GM10266 (cell line): ENCODE measurements at regions not wholly inside any gene's neighbourhood (a gene's known extent, or its start where the extent isn't known, plus 50 kb on each side); places are given as distances from the start of the nearest gene placed in this dataset.

ENCODE experiments used
- DNase-seq: peaks from one replicate; pipeline ENCODE4 v3.0.0; 2012; ENCODE audit errors: extremely low spot score
- CTCF ChIP-seq: IDR thresholded peaks from 2 replicates; pipeline ENCODE4 v1.5.1; 2012; ENCODE audit warnings: mild to moderate bottlenecking, low read depth; ENCODE audit not compliant: control insufficient read depth, insufficient read depth; ENCODE audit errors: missing control alignments

- TF ChIP-seq CTCF: no peak
- DNase-seq: no peak
Observed at GRCh38 chr4:10183462-10183861, 66.9 kb upstream of the WDR1 start.

GRCh38 chr4:10182446-10183424 is 66.1 kb upstream of the WDR1 start:
- TF ChIP-seq CTCF: no peak
- no peak for DNase-seq

- no peak for TF ChIP-seq CTCF
- no peak for DNase-seq
Observed at GRCh38 chr4:10181745-10182445, 65.3 kb upstream of the WDR1 start.

- no peak for TF ChIP-seq CTCF
- peak; percentile 50 for DNase-seq
Observed at GRCh38 chr4:10180927-10181744, 64.5 kb upstream of the WDR1 start.

GRCh38 chr4:10180603-10180926 is 64.0 kb upstream of the WDR1 start:
- no peak for TF ChIP-seq CTCF
- no peak for DNase-seq

- no peak for DNase-seq
- no peak for TF ChIP-seq CTCF
Observed at GRCh38 chr4:10179957-10180602, 63.5 kb upstream of the WDR1 start.
